Keratinocyte (primary cell): ENCODE measurements at regions not wholly inside any gene's neighbourhood (a gene's known extent, or its start where the extent isn't known, plus 50 kb on each side); places are given as distances from the start of the nearest gene placed in this dataset.
"Not testable (repeated sequence)": the region's sequence is repeated elsewhere in the genome, so short reads cannot be mapped to it uniquely, and the experiment has no call there.

Experiments
- DNase-seq: peaks from one replicate; pipeline ENCODE4 v3.0.0-alpha.2; 2011; ENCODE audit warnings: low read depth, missing footprints, low spot score
- FAIRE-seq: peaks from 2 replicates; lab custom pipeline; 2011; peaks lifted over from hg19 to GRCh38; lab: Jason Lieb, UNC
- H2AFZ ChIP-seq: 2 replicates; pipeline ENCODE4 v1.6.0; 2012; ENCODE audit warnings: low read length, control low read depth, inconsistent platforms; ENCODE audit not compliant: control insufficient read depth
- H3K27ac ChIP-seq: 2 replicates; pipeline ENCODE4 v1.5.1; 2011; ENCODE audit warnings: low read length; ENCODE audit not compliant: control insufficient read depth, insufficient read depth
- H3K27me3 ChIP-seq: 3 replicates; pipeline ENCODE4 v1.6.0; 2011; ENCODE audit warnings: low read length; ENCODE audit not compliant: control insufficient read depth, insufficient read depth; ENCODE audit errors: extremely low read depth
- H3K36me3 ChIP-seq, 2 experiments: 2 replicates in 1 of 2; 3 replicates in 1 of 2; pipeline ENCODE4 v1.5.1; 2011; ENCODE audit warnings: low read length in 2 of 2, mild to moderate bottlenecking in 1 of 2; ENCODE audit not compliant: control insufficient read depth in 2 of 2, insufficient read depth in 2 of 2; ENCODE audit errors: extremely low read depth in 1 of 2
- H3K4me1 ChIP-seq: 3 replicates; pipeline ENCODE4 v1.5.1; 2011; ENCODE audit warnings: low read length; ENCODE audit not compliant: control insufficient read depth, insufficient read depth; ENCODE audit errors: extremely low read depth
- H3K4me2 ChIP-seq: 3 replicates; pipeline ENCODE4 v1.6.0; 2011; ENCODE audit warnings: low read depth, low read length; ENCODE audit not compliant: control insufficient read depth, insufficient read depth; ENCODE audit errors: extremely low read depth
- H3K4me3 ChIP-seq, 3 experiments: fragments of 200-600 bp in 1 of 3; sonication (generic) in 1 of 3; 2 replicates in 2 of 3; 3 replicates in 1 of 3; pipeline ENCODE4 v1.5.1; 2011 to 2016; ENCODE audit warnings: low read length in 3 of 3, mild to moderate bottlenecking in 3 of 3, control low read depth in 2 of 3, inconsistent platforms in 1 of 3, low read depth in 1 of 3, mixed read lengths in 1 of 3, mixed run types in 1 of 3, moderate library complexity in 1 of 3; ENCODE audit not compliant: control insufficient read depth in 2 of 3, insufficient read depth in 2 of 3; ENCODE audit errors: extremely low read depth in 1 of 3
- H3K79me2 ChIP-seq: 2 replicates; pipeline ENCODE4 v1.6.0; 2012; ENCODE audit warnings: low read length; ENCODE audit not compliant: control insufficient read depth, insufficient read depth
- H3K9ac ChIP-seq: 3 replicates; pipeline ENCODE4 v1.6.0; 2011; ENCODE audit warnings: low read length; ENCODE audit not compliant: control insufficient read depth, insufficient read depth; ENCODE audit errors: extremely low read depth
- H3K9me1 ChIP-seq: 3 replicates; pipeline ENCODE4 v1.6.0; 2011; ENCODE audit warnings: low read length; ENCODE audit not compliant: control insufficient read depth, insufficient read depth; ENCODE audit errors: extremely low read depth
- H3K9me3 ChIP-seq: 2 replicates; pipeline ENCODE4 v1.5.1; 2012; ENCODE audit warnings: low read depth, low read length; ENCODE audit not compliant: control insufficient read depth
- H4K20me1 ChIP-seq: 3 replicates; pipeline ENCODE4 v1.6.0; 2011; ENCODE audit warnings: low read length; ENCODE audit not compliant: control insufficient read depth, insufficient read depth; ENCODE audit errors: extremely low read depth
- CTCF ChIP-seq, 3 experiments: IDR thresholded peaks in 1 of 3; conservative IDR thresholded peaks in 1 of 3; optimal IDR thresholded peaks in 1 of 3; 2 replicates in 2 of 3; 3 replicates in 1 of 3; pipeline versions ENCODE3 to v1.5.1; 2011; ENCODE audit warnings: low read length in 3 of 3, mild to moderate bottlenecking in 3 of 3, moderate library complexity in 2 of 3, control low read depth in 1 of 3, inconsistent platforms in 1 of 3; ENCODE audit not compliant: insufficient read depth in 2 of 3; ENCODE audit errors: extremely low read depth in 1 of 3
- EZH2 ChIP-seq: IDR thresholded peaks from one replicate; pipeline ENCODE4 v1.6.1; 2012; ENCODE audit warnings: inconsistent platforms, mild to moderate bottlenecking, low read length, moderate library complexity
- dilution Hi-C: fragments of 300-500 bp; cut with MboI; formaldehyde crosslinking; loops from one replicate; pipeline ENCODE4 v1.7.0; 2020; ENCODE audit warnings: low sequenced_read_pairs; ENCODE audit not compliant: extremely low pct_ligation_motif_present

DNA sequence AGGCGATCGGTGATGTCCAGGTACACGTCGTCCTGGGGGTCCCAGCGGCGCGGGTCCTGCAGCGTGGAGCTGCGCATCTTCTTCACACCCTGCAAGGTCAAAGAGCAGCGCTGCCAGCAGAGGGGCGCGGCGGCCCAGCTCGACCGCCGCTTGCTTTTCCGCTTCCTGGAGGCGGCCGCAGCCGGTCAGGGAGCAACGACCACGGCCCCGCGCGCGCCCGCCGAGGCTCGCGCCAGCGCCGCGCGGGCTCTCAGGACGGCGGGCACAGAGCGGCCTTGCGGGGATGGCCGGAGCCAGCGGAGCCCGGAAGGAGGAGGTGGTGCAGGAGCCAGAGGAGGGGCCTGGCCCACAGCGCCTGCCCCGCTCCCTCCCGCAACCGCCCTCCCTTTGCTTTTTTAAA lies 76.4 kb upstream of the CDC14C start:
- H2AFZ ChIP-seq: no peak overlapping the region

GRCh38 chr7:48860447-48860846 lies 63.9 kb upstream of the CDC14C start:
- H3K4me2 ChIP-seq, H3K9ac ChIP-seq, H3K27me3 ChIP-seq, H3K79me2 ChIP-seq, H3K27ac ChIP-seq, DNase-seq, H3K4me1 ChIP-seq, H4K20me1 ChIP-seq, H3K9me1 ChIP-seq, FAIRE-seq, dilution Hi-C loops, H2AFZ ChIP-seq, H3K36me3 ChIP-seq, H3K4me3 ChIP-seq, H3K9me3 ChIP-seq: not testable (repeated sequence)

More for the DNA sequence above, 76.4 kb upstream of the CDC14C start:
- DNase-seq (no peak), FAIRE-seq (no peak)
- dilution Hi-C loops: no loop called here
- no peak overlapping the region for H3K4me2 ChIP-seq
- no peaks in the 10 kb centered on the region for H3K79me2 ChIP-seq
- H3K27me3 ChIP-seq: no peaks in the 10 kb centered on the region
- no peak for TF ChIP-seq EZH2
- no peaks in the 10 kb centered on the region for H3K9me1 ChIP-seq
- no peaks in the 10 kb centered on the region for H4K20me1 ChIP-seq
- H3K4me3 ChIP-seq: no peak overlapping the region
- H3K36me3 ChIP-seq: no peaks in the 10 kb centered on the region
- no peaks in the 10 kb centered on the region for H3K4me1 ChIP-seq
- H3K27ac ChIP-seq: no peak overlapping the region
- no peaks in the 10 kb centered on the region for H3K9me3 ChIP-seq
- H3K9ac ChIP-seq: no peak overlapping the region

DNA sequence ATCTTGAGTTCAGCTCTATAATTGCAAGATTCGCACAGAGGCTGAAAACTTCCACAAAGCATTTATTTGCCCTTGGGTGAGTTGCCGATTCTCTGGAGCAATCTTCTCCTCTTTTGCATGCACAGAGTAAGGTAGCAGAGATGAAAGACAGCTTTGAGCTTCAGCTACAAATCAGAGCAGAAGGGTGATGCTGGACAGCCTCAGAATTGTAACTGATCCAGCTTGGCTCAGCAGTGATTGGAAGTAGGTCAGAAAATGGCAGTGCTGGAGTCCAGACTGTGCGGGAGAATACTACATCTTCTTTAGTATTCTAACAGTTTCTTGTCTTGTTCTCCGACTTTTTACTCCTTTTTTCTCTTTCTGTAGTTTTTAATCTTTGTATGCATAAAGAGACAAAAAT lies 55.4 kb upstream of the CDC14C start:
- H3K9me3 ChIP-seq: no peaks in the 10 kb centered on the region
- no peak overlapping the region for H3K4me3 ChIP-seq
- dilution Hi-C loops: no loop called here
- no peak for FAIRE-seq
- H3K79me2 ChIP-seq: no peaks in the 10 kb centered on the region
- H2AFZ ChIP-seq: no peak overlapping the region
- no peaks in the 10 kb centered on the region for H3K36me3 ChIP-seq
- no peaks in the 10 kb centered on the region for H4K20me1 ChIP-seq
- H3K4me2 ChIP-seq: no peak overlapping the region
- no peak overlapping the region for H3K9ac ChIP-seq
- no peaks in the 10 kb centered on the region for H3K4me1 ChIP-seq
- no peak overlapping the region for H3K27ac ChIP-seq
- no peak for TF ChIP-seq EZH2
- TF ChIP-seq CTCF (optimal IDR thresholded peaks at IDR 0.05 in 1 of 3, IDR thresholded peaks at IDR 0.05 in 1 of 3, conservative IDR thresholded peaks at IDR 0.05 in 1 of 3; ENCODE audit: extremely low read depth in 1 of 3, insufficient read depth in 2 of 3, low read length in 3 of 3): no peak
- H3K27me3 ChIP-seq: no peaks in the 10 kb centered on the region
- no peak for DNase-seq
- H3K9me1 ChIP-seq: no peaks in the 10 kb centered on the region
